ENCODE measurements at regions not wholly inside any gene's neighbourhood (a gene's known extent, or its start where the extent isn't known, plus 50 kb on each side); places are given as distances from the start of the nearest gene placed in this dataset.

DNA sequence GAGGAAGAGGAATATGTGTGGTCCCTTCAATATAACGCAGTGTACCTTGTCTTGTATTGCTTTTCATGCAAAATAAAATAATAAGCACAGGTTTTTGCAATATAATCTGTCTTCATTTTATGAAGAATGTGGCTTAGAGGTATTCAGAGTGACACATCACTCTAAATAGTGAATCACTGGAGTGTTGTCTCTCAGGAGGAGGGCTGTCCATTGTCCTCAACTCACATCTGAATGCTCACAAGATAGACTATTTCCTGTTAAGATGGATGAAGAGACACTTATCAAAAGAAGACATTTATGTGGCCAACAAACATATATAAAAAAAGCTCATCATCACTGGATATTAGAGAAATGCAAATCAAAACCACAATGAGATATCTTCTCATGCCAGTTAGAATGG lies 1147.5 kb upstream of the C9orf72 start:
- no peak for DNase-seq (ENCODE audit: extremely low read depth, low read depth)

DNA sequence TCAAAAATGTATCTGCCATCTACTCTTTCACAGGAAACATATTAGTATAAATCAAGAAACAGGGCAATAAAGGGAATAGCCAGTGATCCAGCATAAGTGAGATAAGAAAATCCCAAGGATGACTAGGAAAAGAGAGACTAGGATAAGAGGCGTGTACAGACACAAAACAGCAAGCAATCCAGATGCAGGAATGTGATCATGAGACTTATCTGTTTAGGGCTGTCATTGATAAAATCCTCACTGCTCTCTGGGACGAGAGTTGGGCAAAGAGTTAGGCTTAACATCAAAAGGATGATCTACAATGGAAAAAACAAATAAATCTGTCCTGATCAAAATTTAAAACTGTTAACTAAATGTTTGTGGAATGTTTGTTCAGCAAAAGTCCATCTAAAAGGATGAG lies 1156.8 kb upstream of the C9orf72 start:
- DNase-seq (ENCODE audit: extremely low read depth, low read depth), result no peak
- TF ChIP-seq, protein P1, sequence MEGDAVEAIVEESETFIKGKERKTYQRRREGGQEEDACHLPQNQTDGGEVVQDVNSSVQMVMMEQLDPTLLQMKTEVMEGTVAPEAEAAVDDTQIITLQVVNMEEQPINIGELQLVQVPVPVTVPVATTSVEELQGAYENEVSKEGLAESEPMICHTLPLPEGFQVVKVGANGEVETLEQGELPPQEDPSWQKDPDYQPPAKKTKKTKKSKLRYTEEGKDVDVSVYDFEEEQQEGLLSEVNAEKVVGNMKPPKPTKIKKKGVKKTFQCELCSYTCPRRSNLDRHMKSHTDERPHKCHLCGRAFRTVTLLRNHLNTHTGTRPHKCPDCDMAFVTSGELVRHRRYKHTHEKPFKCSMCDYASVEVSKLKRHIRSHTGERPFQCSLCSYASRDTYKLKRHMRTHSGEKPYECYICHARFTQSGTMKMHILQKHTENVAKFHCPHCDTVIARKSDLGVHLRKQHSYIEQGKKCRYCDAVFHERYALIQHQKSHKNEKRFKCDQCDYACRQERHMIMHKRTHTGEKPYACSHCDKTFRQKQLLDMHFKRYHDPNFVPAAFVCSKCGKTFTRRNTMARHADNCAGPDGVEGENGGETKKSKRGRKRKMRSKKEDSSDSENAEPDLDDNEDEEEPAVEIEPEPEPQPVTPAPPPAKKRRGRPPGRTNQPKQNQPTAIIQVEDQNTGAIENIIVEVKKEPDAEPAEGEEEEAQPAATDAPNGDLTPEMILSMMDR (IDR thresholded peaks at IDR 0.05; ENCODE audit: low read depth, low read length), result no peak

More for the DNA sequence above, 1147.5 kb upstream of the C9orf72 start:
- TF ChIP-seq, protein P1 (IDR thresholded peaks at IDR 0.05; ENCODE audit: low read depth, low read length), result no peak

DNA sequence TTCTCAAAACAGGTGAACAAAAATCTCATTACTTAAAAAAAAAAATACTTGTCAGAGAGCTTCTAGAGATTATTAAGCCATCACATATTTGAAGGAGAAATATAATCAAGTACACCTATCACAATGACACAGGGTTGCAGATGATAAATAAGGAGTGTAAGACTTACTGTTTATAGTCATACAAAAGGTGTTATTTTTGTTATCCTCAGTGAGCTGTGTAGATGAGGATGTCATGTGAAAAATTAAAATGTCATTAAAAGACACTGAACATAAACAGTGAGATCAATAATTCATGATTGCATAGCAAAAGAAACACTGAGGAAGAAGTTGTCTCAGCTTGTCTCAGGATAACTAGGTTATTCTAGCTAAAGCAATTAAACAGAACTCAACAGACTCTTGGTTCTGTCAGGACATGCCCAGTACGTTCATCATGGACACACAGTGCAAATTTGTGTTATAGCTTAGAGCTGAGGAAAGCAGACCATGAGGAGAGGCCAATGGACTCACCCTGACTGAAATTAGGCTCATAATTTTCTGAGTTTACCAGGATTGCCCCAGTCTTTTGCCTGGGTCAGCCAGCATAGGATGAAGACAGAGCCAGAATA lies 1162.6 kb upstream of the C9orf72 start:
- TF ChIP-seq, protein P1 (IDR thresholded peaks at IDR 0.05; ENCODE audit: low read depth, low read length), result no peak
- DNase-seq (ENCODE audit: extremely low read depth, low read depth), result no peak

DNA sequence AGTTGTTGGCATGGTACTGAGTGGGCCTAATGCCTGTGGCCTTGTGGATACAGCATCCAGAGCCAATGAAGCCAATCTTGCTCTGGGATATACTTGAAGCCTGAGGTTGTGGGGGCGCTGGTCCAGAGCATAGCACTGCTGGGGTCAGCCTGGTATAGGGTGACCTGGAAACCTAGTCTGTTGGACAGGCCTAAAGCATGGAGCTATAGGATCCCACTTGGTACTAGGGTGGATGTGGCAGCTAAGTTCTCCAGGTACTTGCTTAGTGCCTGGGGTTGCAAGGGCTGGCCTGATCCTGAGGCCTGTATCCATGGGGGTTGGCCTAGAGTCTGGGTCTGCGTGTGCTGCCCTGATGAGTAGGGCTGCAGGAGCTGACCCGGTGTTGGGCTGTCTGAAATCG lies 1168.2 kb upstream of the C9orf72 start:
- TF ChIP-seq, protein P1 (IDR thresholded peaks at IDR 0.05; ENCODE audit: low read depth, low read length), result no peak
- no peak for DNase-seq (ENCODE audit: extremely low read depth, low read depth)

DNA sequence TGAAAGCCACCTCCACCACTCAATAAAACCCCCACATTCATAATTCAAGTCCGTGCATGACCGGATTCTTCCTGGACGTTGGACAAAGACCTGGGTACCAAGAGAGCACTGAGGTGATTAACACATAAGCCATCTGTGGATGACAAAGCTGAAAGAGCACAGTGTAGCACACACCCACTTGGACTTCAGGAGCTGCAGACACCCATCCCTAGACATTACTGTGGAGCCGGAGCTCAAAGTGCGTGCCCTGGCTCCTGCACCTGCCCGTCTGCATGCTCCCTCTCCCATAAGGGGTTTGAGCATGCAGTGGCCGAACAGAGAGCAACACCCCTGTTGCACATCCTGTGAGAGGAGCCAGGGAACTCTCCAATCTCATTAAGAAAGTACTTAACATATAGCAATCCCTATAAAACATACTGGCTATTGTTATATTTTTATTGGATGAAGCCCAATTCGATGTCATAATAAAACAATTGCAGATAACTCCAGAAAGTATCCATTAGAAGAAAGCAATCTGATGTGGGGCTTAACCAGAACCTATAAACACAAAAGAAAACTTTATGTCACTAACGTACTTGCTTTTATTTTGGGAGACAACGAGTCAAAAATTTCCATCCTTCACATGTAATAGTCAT lies 1174.2 kb upstream of the C9orf72 start:
- no peak for DNase-seq (ENCODE audit: extremely low read depth, low read depth)
- TF ChIP-seq, protein P1 (IDR thresholded peaks at IDR 0.05; ENCODE audit: low read depth, low read length), result no peak

DNA sequence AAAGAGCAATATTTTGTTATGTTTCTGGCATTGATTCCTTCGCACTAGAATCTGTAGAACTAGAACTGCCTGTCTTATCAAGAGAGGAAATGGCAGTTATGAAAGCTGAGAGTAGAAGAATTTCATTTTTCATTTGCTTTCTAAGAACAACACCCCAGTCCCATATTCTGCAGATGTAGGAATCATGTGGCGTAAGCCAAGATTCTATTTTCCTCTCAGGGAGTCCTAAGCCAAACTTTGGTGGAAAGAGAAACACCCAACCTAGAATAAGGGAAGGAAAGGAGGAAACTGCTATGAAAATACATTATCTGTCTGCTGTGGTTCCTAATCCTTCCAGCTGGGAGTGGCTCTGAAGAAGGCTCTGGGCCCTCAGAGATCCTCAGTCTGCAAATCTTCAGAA lies 1176.9 kb upstream of the C9orf72 start:
- DNase-seq (ENCODE audit: extremely low read depth, low read depth), result no peak
- TF ChIP-seq, protein P1 (IDR thresholded peaks at IDR 0.05; ENCODE audit: low read depth, low read length), result no peak

DNA sequence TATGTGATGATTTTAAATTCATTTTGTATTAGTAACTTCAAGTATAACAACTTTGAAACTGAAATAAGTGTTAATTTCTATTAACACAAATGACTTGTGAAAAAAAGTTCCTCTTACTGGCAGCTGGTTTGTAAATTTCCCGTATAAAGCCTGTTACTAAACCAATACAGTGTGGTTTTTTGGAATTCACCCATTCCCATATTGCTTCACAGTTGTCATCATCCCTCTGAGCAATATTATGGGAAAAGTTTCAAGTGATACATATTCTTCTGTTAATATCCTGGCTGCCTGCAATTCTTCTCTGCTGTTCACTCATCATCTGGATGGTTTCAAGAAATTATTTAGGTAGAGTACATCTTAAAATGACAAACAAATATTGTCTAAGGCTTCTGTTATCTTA lies 1185.1 kb upstream of the C9orf72 start:
- TF ChIP-seq, protein P1 (IDR thresholded peaks at IDR 0.05; ENCODE audit: low read depth, low read length), result no peak
- DNase-seq (ENCODE audit: extremely low read depth, low read depth), result no peak

Data from AG09319 (cell line).